GM20000 (cell line): ENCODE measurements at regions not wholly inside any gene's neighbourhood (a gene's known extent, or its start where the extent isn't known, plus 50 kb on each side); places are given as distances from the start of the nearest gene placed in this dataset.

Experiments used
- DNase-seq: peaks from one replicate; pipeline ENCODE4 v3.0.0; 2012; ENCODE audit warnings: low spot score
- CTCF ChIP-seq: IDR thresholded peaks from 2 replicates; pipeline ENCODE4 v1.5.1; 2012; ENCODE audit warnings: mild to moderate bottlenecking, control low read depth; ENCODE audit errors: extremely low read depth, missing control alignments

DNA sequence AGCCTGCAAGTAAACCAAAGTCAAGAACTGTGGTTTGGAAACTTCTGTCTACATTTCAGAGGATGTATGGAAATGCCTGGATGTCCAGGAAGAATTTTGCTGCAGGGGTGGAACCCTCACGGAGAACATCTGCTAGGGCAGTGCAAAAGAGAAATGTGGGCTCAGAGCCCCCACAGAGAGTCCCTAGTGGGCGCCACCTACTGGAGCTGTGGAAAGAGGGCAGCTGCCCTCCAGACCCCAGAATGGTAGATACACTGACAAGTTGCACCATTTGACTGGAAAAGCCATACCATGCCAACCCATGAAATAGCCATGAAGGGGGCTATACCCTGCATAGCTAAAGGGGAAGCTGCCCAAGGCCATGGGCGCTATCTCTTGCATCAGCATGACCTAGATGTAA is 1672.4 kb downstream of the KCNT2 start:
- TF ChIP-seq CTCF, result no peak

DNA sequence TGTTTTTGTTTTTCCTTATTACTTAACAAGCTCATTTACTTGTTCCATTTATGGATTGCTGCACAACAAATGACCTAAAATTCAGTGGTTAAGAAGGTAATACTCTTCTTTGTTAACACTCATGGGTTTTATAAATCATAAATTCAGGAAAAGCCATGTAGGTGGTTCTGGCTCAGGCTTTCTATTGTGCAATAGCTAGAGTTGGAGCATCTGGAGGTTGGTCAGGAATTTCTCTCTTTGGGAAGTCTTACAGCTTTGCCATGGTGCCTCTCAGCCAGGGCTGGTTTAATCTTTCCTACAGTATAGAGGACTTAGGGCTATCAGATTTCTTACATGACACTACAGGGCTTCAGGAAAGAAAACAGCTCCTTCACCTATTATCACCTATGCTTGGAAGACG is 1677.1 kb downstream of the KCNT2 start:
- TF ChIP-seq CTCF, result no peak
- DNase-seq, result no peak

More for the DNA sequence above, 1672.4 kb downstream of the KCNT2 start:
- no peak for DNase-seq

DNA sequence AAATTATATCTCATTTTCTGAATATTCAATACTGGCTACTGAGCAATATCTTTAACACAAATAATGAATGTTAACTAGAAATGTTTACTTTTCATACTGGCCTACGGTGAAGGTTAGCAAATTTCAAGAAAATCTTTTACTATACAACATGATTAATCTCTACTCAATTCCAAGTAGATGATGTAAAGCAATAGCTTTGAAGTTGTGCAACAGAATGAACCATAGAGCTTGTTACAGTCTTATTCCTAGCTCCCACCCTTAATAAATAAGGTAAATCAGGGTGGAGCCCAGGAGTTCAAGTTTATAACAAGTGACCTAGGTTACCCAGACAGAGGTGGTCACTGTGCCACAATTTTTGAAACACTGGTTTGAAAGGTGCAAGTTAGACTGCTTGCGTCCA is 1678.1 kb downstream of the KCNT2 start:
- TF ChIP-seq CTCF, result no peak
- DNase-seq, result no peak

- no peak for DNase-seq
- TF ChIP-seq CTCF, result no peak
These were observed 1678.9 kb downstream of the KCNT2 start for GRCh38 chr1:194929357-194929756.

- no peak for TF ChIP-seq CTCF
- no peak for DNase-seq
These were observed 1689.1 kb downstream of the KCNT2 start for GRCh38 chr1:194919146-194919545.

- TF ChIP-seq CTCF, result no peak
- DNase-seq, result no peak
These were observed 1690.5 kb downstream of the KCNT2 start for GRCh38 chr1:194917769-194918168.

GRCh38 chr1:194908643-194909042 is 1699.6 kb downstream of the KCNT2 start:
- DNase-seq, result no peak

More at GRCh38 chr1:194908643-194909042, 1699.6 kb downstream of the KCNT2 start:
- TF ChIP-seq CTCF, result no peak
